Cardiac muscle cell (in vitro differentiated cells and primary cell): ENCODE measurements at regions not wholly inside any gene's neighbourhood (a gene's known extent, or its start where the extent isn't known, plus 50 kb on each side); places are given as distances from the start of the nearest gene placed in this dataset.
"Not testable (repeated sequence)": the region's sequence is repeated elsewhere in the genome, so short reads cannot be mapped to it uniquely, and the experiment has no call there.

Source experiments
- DNase-seq, 2 donors: peaks; one replicate each; pipeline versions ENCODE4 v3.0.0 to v3.0.0-alpha.2; 2010 to 2017; ENCODE audit warnings: low read depth in 1 of 2, low spot score in 1 of 2
- H3K27ac ChIP-seq: fragments of 200-600 bp; sonication (generic); 2 replicates; pipeline ENCODE4 v1.5.1; 2016
- H3K27me3 ChIP-seq: fragments of 200-600 bp; sonication (generic); 2 replicates; pipeline ENCODE4 v1.6.0; 2016; ENCODE audit warnings: control low read depth
- H3K36me3 ChIP-seq: fragments of 200-600 bp; sonication (generic); 2 replicates; pipeline ENCODE4 v1.5.1; 2016; ENCODE audit warnings: control low read depth
- H3K4me1 ChIP-seq: fragments of 200-600 bp; sonication (generic); 2 replicates; pipeline ENCODE4 v1.8.1; 2017; ENCODE audit warnings: low read depth, mild to moderate bottlenecking, mixed run types
- H3K4me3 ChIP-seq: fragments of 200-600 bp; sonication (generic); 2 replicates; pipeline ENCODE4 v1.5.1; 2016; ENCODE audit warnings: mild to moderate bottlenecking
- H3K9me3 ChIP-seq: fragments of 200-600 bp; sonication (generic); 2 replicates; pipeline ENCODE4 v1.5.1; 2017; ENCODE audit warnings: low read depth, mild to moderate bottlenecking, control low read depth
- TF ChIP-seq, protein P1 (sequence below): IDR thresholded peaks from 2 replicates; pipeline ENCODE4 v1.5.1; 2012; ENCODE audit warnings: low read depth, mild to moderate bottlenecking, low read length

DNA sequence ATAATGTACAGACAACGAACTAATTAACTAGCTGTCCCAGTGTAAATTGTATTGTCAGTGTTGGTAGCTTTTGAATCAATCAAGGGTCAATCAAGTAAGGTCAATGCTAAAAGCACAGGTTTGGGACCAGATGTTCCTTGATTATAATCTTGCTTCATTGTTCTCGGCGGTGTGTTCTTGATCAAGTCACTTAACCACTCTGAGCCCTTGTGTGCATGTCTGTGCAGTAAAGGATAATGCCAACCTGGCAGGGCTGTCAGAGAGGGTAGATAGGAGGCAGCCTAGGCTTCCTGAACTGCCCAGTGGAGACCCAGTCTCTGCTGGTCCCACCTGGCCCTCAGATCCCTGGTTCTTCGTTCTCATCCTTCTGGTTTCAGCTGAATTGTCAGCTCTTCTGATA lies 221.0 kb downstream of the EMX2 start:
- Histone ChIP-seq H3K36me3 (no peaks in the 10 kb centered on the region), H3K27ac (no peak overlapping the region), H3K9me3 (no peaks in the 10 kb centered on the region), H3K4me3 (no peak overlapping the region), H3K27me3 (peaks cover 52% of the 10 kb centered on the region), H3K4me1 (no peaks in the 10 kb centered on the region)
- DNase-seq = no peak
- TF ChIP-seq, protein P1, sequence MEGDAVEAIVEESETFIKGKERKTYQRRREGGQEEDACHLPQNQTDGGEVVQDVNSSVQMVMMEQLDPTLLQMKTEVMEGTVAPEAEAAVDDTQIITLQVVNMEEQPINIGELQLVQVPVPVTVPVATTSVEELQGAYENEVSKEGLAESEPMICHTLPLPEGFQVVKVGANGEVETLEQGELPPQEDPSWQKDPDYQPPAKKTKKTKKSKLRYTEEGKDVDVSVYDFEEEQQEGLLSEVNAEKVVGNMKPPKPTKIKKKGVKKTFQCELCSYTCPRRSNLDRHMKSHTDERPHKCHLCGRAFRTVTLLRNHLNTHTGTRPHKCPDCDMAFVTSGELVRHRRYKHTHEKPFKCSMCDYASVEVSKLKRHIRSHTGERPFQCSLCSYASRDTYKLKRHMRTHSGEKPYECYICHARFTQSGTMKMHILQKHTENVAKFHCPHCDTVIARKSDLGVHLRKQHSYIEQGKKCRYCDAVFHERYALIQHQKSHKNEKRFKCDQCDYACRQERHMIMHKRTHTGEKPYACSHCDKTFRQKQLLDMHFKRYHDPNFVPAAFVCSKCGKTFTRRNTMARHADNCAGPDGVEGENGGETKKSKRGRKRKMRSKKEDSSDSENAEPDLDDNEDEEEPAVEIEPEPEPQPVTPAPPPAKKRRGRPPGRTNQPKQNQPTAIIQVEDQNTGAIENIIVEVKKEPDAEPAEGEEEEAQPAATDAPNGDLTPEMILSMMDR = no peak

DNA sequence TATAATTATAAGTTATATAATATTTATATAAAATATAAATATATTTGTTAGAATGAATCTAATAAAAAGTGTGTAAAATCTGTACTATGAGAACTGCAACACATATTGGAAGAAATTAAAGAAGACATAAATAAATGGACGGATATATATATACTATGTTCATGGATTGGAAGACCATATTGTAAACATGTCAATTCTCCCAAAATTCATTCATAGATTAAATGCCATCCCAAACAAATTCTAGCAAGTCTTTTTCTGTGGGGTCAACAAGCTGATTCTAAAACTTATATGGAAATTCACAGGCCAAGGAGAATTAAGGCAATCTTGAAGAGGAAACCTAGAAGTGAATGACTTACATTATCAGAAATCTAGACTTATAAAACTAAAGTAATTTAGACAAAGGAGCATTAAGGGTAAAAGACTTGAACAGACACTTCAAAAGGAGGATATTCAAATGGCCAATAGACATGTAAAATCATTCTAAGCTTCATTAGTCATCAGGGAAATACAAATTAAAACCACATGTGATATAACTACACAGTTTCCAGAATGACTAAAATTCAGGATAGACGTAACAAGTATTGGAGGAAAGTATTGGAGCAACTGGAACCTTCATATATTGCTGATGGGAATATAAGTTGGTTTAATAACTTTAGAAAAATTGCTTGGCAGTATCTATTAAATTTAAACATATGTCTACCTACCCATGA lies 225.9 kb downstream of the EMX2 start:
- Histone ChIP-seq H3K4me3 (no peak overlapping the region), H3K4me1 (no peaks in the 10 kb centered on the region), H3K9me3 (no peaks in the 10 kb centered on the region), H3K27me3 (peaks cover 37% of the 10 kb centered on the region), H3K27ac (no peak overlapping the region), H3K36me3 (no peaks in the 10 kb centered on the region)
- TF ChIP-seq, protein P1 = no peak
- no peak for DNase-seq

DNA sequence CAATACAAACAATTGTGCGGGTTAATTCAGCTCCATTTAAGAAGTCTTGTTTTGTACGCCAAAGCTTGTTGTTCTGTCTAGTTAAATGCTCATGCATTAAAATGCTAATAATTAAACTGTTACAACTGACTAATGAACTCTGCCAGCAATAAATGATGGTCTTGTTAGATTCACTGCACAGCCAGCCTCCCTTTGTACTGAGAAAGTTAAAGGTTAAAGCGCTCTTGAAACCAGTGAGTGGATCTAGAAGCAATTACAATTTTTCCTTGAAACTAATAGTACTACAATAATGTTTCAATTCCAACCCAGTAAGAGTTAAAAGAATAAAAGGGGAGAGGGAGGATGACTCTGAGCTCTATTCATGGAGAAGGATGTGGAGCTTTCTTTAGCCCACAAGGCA lies 233.0 kb downstream of the EMX2 start:
- Histone ChIP-seq H3K4me1 (no peaks in the 10 kb centered on the region), H3K27ac (no peak overlapping the region), H3K9me3 (no peaks in the 10 kb centered on the region), H3K4me3 (no peak overlapping the region), H3K36me3 (no peaks in the 10 kb centered on the region), H3K27me3 (peaks cover 35% of the 10 kb centered on the region)
- no peak for DNase-seq
- TF ChIP-seq, protein P1 = no peak

DNA sequence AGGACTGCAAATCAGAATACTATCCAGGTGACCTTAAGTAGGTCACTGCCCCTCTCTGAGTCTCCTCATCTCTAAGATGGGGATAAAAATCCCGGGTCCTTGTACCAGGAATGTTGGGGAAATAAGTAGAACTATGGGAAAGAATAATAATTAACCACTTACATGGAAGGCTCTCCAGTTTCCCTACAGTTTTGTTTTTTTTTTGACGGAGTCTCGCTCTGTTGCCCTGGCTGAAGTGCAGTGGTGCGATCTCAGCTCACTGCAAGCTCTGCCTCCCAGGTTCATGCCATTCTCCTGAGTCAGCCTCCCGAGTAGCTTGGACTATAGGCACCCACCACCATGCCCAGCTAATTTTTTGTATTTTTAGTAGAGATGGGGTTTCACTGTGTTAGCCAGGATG lies 234.7 kb downstream of the EMX2 start:
- not testable (repeated sequence) for H3K27ac ChIP-seq, H3K36me3 ChIP-seq, DNase-seq, H3K4me1 ChIP-seq, H3K9me3 ChIP-seq, H3K4me3 ChIP-seq
- peaks cover 43% of the 10 kb centered on the region for H3K27me3 ChIP-seq

DNA sequence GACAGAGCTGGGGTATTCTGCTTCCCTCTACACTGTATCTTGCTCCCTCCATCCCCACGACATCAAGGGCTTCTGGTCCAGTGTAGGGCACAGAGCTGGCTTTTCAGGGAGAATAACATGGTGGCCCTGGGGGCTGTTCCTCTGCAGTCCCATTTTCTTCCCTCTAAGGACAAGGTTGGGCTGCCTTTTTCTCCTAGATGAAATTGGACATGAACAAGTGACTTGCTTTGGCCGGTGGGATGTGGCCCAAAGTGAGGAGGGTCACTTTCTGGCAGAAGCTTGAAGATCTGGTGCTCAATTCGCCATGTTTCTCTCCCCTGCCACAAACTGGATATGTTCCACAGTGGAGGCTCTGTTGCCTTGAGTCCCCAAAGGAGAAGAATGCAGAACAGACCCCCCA lies 235.7 kb downstream of the EMX2 start:
- H3K4me1 ChIP-seq = no peaks in the 10 kb centered on the region
- H3K27ac ChIP-seq = no peak overlapping the region
- no peak overlapping the region for H3K4me3 ChIP-seq
- no peaks in the 10 kb centered on the region for H3K36me3 ChIP-seq
- DNase-seq = no peak
- TF ChIP-seq, protein P1 = no peak
- H3K27me3 ChIP-seq = peaks cover 36% of the 10 kb centered on the region
- no peaks in the 10 kb centered on the region for H3K9me3 ChIP-seq

DNA sequence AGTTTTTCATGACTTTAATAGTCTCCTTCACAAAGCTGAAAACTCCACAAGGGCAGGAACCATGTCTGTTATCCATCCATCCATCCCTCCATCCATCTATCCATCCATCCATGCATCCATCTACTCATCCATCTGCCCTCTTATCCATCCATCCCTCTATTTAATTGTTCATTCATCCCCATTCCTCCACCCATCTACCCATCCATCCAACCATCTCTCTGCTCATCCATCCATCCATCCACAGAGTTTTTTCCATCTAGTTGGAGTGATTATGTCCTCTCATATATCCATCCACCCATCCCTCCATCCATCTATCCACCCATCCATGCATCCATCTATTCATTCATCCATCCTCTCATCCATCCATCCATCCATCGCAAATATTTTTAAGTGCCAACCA lies 237.9 kb downstream of the EMX2 start:
- Histone ChIP-seq H3K36me3 (no peaks in the 10 kb centered on the region), H3K27me3 (peaks cover 36% of the 10 kb centered on the region), H3K4me1 (no peaks in the 10 kb centered on the region), H3K4me3 (no peak overlapping the region), H3K9me3 (no peaks in the 10 kb centered on the region), H3K27ac (no peak overlapping the region)
- TF ChIP-seq, protein P1 = no peak
- no peak for DNase-seq
